GM21360 (cell line): ENCODE measurements at regions not wholly inside any gene's neighbourhood (a gene's known extent, or its start where the extent isn't known, plus 50 kb on each side); places are given as distances from the start of the nearest gene placed in this dataset.

Experiments
- ATAC-seq: cut with Tn5 transposase; IDR thresholded peaks from one replicate; pipeline ENCODE4 v1.9.1; 2021; ENCODE audit warnings: mild to moderate bottlenecking, moderate library complexity; ENCODE audit not compliant: unreplicated experiment

DNA sequence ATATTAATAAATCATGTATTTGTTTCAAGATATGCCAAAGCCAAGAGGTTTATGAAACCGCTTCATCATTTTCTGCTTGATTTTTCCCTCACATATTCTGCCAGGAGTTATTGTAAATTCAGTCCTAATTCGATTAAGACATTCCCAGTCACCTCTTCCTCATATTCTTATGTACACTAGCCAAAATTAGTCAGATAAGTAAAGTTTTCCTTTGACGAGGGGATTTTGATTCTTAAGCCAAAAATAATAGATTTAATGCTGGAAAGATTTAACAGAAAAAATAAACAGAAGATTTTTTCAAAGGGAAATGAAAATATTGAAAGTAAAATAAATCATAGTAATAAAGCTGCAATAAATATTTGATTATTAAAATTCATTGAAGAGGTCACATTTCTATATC, 51.0 kb upstream of the VEGFC start:
- no peak for ATAC-seq

DNA sequence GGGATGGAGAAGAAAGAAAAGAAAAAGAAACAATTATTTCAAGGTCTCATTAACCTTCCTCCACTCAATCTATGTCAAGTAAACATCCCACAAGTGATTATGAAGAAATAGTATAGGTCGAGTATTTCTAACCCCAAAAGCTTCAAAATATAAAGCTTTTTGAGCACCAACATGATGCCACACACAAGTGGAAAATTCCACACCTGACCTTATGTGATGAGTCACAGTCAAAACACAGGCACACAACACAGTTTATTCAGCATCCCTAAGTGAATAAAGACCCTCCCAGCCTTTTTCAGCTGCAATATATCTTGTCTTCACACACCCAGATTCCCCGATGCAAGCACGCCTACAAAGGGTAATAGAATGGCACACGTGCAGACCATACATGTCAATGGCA, 51.7 kb upstream of the VEGFC start:
- ATAC-seq = no peak

DNA sequence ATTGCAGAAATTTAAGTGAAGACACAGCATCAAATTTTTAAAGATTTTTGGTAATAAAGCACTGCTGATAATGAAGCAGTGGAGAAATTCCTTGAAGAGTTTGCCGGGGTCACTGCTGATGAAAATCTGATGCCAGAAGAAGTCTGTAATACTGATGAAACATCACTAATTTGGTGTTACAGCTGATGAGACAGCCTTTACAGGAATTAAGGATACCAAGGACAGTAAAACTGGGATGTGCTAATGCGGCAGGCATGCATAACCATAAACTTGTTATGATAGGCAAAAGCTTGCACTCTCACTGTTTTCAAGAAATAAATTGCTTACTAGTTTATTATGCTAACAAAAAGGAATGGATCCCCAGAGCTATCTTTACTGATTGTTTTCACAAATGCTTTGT, 52.9 kb upstream of the VEGFC start:
- no peak for ATAC-seq

DNA sequence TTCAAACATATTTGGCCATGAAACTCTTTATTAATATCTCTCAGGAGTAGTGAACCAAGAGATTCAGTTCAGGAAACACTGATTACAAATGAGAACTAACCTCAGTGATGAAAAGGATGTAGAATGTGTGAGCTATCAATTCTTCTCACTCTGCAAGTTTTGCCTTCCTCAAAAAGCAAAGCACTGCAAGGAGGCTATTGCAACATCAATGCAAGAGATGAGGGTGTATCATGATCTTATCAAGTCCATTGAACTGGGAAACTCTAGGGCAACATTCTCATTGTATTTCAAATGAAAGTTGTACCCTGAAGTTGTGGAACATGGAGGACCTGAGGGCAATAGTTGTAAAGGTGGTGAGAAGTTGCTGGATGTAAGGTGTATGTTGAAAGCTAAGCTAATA, 56.4 kb upstream of the VEGFC start:
- no peak for ATAC-seq

DNA sequence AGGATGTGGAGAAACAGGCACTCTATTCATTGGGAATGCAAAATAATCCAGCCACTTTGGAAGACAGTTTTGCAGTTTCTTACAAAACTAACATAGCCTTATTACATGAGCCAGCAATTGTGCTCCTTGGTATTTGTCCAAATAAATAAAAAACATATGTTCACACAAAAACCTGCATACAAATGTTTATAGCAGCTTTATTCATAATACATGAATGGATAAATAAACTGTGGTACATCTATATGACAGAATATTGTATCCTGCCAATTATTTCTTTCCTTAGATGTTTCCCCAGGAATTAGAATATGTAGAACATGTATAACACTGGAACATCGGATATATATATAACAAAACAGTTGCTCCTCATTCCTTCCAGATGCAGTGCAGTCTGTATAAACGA, 57.7 kb upstream of the VEGFC start:
- ATAC-seq = no peak

DNA sequence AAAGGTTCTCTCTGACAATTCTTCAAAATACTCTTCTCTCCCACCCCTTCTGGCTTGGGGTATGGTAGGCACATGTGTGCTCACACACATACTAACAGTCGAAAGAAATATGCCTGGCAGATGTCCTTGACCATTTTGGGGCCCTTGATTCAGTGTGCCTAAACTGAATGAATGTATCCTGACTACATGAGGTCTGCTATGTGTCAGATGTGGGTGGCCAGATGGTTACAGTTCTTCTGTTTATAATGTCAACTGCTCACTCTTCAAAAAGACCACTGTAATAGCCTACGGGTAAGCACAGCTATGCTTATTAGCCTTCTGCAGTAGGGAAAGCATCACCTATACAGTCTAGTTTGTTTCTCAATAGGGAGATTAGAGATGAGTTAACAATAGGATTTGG, 63.7 kb upstream of the VEGFC start:
- no peak for ATAC-seq

DNA sequence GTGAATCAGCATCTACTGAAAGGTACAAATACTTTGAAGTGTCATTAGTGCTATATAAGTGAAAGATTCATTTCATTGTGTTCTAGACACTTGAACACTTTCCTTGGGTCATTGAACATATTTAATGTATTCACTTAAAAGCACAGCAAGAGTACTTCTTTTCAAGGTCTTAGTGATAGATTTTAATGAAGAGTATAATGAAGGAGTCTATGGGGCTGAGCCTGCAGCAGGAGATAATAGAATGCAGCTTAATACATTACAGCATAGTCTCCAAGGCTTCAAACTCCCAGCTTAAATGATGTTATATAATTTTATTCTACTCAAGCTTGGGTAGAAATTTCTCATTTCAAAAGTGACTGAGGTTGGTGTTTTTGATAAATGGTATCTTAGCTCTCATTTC, 66.1 kb upstream of the VEGFC start:
- no peak for ATAC-seq

DNA sequence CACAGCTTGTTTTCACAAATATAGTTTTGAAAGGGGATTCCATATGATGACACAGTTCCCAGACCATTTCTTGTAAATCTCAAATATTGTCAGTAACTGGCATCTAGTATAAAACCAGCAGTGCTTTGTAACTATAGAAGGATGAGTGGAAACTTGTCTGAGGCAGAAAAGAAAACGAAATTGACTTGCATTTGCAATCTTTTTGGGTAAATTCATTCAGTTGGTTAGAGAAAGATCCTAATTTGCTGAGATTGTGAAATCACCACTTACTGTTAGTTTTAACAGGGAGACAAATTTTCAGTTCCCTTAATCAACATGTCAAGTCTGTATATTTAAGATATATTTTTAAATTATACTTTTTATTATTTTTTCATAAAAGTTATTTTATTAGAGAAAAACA, 71.5 kb upstream of the VEGFC start:
- ATAC-seq = no peak

DNA sequence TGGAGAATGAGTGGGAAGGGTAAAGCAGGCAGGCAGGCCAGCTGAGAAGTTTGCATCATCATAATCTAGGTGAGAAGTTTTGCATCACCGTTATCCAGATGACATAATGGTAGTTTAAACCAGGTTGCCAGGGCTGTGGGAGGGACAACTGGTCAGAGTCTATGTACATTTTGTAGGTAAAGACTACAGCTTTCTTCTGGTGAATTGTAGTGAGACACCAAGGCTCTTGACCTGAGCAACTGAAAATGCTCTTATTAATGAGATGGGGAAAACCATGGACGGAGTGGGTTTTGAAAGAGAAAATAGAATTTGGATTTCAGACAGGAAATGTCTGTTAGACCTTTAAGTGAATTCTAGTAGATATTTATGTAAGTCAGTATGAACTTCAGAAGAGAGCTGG, 76.0 kb upstream of the VEGFC start:
- no peak for ATAC-seq

DNA sequence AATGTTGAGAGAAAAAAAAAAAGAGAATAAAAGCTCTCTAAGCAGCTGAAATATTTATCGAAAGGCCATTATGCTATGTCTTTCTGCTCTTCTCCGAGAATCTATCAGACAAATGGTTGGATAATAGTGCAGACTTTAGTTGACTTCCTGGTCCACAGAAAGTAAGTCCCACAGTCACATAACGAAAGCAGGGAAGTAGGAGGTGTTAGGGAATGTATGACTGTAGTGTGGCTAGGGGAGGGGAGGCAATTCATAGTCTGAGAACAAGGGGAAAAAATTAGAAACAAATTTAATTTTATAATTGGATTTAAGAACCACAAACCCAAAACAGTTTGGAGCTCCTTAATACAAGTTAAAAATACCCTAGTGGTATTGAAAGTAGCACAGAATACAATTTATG, 79.7 kb upstream of the VEGFC start:
- ATAC-seq = no peak

DNA sequence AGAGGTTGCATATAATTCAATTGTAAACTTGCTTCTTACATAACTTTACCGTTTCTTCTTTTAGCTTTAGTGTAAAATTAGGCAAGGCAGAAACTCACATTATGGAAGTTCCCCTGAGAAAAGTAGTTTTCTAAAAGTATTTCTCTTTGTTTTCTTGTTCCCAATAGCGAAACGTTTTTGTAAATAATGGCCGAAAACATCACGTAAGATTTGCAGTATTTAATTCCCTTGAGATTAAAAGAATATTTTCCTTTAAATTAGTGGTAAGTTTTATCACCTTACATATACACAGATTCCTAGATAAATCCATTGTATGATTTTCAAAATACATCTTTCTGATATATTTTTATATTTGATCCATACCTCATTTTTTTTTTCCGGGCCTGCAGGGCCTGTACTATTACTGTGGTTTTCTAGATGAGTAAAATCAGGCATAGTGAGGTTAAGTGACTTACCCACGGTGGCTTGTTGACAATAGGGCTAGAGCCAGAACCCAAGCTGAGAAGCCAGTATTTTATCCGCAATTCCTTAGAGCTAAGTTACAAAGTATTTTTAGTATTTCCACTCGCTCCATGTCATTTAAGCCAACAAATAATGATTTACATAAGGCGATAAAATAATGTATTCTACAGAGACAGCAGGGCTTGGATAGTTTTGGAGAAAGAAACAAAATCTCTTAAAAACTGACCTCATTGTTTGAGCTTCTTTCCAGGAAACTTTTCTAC, 82.2 kb upstream of the VEGFC start:
- ATAC-seq = no peak

DNA sequence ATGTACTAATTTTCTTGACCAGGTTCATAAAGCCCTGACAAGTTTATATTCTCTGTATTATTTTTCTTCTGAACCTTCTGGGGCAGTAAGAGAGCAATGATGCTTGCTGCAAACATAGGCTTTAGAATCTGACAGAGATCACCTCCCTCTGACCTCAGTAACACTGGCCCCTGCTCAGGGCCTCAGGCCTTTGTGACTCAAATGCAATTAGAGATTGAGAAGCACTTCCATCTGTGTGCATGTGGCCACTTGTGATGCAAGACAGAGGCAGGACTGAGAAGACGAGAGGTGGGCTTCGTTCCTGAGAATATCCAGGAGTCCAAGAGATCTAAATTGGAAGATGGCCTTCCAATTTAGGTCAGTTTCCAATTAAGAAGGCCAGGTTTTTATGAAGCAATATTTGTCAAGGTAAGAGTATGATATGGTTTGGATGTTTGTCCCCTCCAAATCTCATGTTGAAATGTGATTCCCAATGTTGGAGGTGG, 82.8 kb upstream of the VEGFC start:
- ATAC-seq = no peak

DNA sequence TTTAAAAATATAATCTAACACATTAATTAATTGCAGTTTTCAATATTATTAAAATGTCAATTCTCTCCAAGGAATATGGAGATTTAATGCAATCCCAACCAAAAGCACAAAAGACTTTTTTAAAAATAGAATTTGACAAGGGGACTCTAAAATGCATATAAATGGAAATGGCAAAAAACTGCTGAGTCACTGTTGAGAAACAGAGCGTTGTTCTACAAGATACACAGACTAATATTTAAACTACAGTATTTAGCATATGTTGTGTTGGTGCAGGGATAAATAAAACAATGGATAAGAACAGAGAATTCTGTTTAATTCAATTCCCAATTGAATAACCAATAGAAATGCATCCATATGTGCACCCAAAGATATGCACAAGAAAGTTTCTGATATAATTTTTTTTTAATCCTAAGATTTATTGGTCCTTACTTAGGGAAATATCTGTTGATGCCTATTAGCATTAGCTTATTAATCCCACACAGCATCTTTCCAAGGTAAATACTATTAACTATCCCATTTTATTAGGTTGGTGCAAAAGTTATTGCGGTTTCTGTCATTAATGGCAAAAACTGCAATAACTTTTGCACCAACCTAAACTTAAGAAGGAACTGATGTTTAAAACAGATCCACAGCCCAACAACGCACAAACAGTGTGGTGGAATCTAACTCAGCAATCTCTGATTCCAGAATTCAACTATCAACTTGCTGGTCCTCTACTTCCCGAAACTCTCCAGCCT, 86.8 kb upstream of the VEGFC start:
- no peak for ATAC-seq

DNA sequence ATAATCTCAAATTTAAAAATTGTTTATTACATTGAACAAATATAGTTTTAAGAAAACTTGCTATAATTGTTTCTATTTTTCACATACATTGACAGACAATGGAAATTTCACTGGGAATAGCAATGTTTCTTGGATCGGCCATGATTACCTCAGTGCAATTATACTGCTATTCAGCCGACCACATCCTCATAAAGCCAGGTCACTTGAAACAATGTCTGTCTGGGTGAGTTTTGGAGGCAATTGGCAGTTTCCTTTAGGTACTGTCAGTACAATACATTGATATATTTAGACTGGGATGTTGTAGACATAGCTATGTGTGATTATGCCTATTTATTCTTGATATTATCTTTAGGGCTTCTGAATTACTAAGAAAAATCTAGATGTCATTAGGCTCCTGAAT, 89.5 kb upstream of the VEGFC start:
- ATAC-seq = no peak

DNA sequence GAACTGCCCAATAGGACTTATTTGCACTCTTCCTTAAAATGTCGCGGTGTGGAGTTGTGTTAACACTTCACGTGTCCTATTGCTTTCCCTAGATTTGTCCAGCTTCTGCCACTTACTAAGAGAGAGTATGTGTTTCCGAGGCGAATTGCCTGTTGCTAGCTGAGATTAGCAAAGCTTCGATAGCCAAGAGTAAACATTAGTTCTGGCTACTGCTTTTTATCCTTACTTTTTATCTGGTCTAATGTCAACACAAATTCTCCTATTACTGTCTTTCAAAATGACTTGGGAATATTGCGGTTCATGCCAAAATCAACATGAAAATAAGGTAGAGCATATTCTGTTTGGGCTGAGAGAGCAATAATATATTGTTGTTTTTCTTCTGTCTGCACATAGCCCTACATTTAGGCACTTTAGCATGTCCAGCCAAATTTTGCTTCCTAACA, 90.4 kb upstream of the VEGFC start:
- no peak for ATAC-seq

DNA sequence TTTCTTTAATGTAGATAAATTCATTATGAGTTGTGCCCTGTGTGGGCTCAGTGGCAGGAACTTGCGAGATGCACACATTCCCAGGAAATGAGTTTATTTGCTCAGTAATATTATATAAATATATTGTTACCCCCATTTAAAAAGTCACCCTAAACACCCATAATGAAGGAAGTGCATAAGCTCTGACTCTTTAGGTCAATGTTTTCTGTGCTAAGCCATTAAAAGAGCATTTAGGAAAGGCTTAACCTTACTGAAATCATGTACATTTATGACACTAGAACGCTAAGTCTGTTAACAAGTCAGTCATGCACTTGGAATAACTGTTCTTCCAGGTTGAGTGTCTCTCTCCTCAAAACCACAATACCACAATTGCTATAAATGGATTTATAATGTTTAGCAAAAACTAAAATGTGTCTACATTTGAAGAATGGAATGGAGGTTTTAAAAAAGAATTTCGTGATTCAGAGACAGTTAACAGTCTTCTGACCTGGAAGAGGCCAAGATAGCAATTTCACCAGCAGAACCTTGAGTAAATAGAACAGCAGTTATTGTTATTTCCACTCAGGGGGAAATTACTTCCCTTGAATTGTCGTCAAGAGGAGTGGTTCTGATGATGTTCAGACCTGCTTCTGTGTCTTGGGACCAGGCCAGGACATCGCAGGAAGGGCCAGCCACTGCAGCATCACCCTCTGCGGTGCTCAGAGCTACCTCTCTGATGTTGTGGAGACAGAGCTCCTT, 91.1 kb upstream of the VEGFC start:
- ATAC-seq = no peak

DNA sequence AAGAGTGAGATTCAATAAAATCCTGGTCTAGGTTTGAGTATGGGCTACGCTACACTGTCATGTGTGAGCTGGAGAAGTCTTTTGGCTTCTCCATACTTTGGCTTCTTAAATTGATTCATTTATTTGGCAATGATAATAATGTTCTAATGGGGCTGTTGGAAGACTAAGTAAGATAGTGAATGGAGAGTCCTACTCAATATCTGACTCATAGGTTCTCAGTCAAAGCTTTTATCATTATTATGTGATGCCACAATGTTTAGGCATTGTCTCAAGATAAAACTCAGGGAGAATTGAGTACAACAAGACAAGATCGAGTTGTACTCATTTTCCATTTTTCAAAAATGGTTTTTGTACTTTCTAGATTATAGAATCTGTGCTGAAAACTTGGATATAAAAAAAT, 92.5 kb upstream of the VEGFC start:
- ATAC-seq = no peak

DNA sequence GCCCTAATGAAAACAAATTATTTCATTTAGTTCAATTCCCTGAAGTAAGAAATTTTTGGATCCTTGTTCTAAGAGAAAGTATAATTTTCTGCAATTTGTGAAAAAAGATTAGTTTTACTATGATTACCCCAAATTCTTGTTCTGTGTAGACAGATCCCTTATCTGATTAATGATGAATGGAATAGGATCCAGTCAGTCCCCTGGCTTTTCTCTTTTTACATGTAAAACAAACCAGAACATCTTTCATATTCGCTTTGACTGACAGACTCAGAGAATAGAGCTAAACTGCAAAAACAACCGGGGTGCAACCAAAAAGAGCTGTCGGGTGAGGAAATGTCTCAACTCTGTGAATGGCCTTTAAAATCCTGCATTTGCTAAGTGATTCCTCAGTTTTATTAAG, 93.4 kb upstream of the VEGFC start:
- no peak for ATAC-seq

DNA sequence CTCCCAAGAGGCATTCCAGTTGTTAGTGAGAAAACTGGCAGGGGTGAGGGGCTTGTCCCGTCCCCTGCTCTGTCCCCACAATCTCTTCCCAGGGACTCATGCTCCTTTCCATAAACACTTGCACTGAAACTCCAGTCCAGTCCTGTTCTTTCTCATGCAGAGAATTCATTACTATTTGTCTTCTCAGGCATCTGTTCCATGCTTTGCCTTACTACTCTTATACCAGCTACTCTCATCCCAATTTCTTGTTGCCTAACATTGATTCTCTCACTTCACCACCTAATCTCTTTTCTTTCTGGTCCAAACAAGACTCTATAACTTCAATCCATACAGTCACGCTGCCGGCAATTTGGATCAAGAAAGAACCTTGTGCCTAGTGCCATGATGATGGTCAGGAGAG, 97.1 kb upstream of the VEGFC start:
- ATAC-seq = no peak

DNA sequence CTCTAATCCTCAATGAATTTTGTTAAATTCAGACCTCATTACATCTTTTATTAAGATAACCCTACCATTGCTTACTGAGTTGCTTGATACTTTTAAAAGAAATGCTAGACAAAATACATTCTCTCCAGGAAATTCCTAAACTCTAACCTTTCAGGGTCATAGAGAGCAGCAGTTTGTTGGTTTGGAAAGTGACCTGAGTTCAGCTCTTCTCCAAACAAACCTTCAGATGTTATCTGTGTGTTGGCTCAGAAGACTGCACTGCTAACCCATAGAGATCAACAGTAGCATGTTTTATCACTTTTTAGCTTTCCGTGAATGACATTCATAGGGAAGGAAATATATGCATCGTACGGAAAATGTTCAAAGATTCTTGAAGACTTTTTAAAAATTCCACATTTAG, 101.8 kb upstream of the VEGFC start:
- ATAC-seq = no peak

DNA sequence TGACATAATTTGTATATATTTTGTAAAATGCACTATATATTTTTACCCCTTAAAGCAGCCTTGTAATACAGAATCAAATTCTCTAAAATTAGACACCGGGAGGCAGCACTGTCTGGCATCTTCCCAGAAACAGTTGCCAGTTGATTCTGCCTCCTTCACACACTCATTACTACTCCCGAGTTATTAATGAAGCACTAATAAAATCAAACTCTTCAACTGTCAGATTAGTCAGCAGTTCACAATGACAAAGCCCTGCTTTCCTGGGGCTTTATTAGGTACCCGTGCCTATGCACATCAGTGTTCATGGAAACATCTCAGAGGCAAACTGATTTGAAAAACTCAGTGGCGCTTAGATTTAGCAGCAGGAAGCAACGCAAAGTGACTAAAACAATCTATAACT, 103.5 kb upstream of the VEGFC start:
- ATAC-seq = no peak

DNA sequence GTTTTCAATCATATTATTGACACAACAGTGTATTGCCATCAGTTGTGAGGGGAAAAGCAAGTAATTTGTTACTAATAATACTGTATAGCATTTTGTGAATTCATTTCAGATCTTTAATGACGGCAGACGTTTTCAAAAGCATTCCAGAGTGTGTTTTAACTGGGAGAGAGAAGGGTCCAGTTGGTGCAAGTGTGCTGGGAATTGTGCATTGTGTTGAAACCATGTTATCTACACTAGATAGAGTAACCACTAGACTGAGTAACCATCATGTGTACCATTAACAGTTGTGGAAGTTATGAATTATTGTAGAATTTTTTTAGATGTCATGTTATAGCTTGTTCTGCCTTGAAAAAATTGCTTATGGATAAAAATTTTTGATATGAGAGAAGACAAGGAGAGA, 104.5 kb upstream of the VEGFC start:
- no peak for ATAC-seq
